CD4-positive, alpha-beta T cell (primary cell): ENCODE measurements at regions not wholly inside any gene's neighbourhood (a gene's known extent, or its start where the extent isn't known, plus 50 kb on each side); places are given as distances from the start of the nearest gene placed in this dataset.
"Not testable (repeated sequence)": the region's sequence is repeated elsewhere in the genome, so short reads cannot be mapped to it uniquely, and the experiment has no call there.

ENCODE experiments used
- ATAC-seq: fragments of 200-7000 bp; cut with Tn5 transposase; one replicate; pipeline ENCODE4 v1.10.0; 2022; ENCODE audit warnings: mild to moderate bottlenecking; ENCODE audit not compliant: poor library complexity
- CTCF ChIA-PET: fragments of 350-600 bp; sonication (Branson Sonifier 250); formaldehyde crosslinking; loops from one replicate; lab custom pipeline; 2021; ENCODE audit warnings: antibody characterized with exemption, inconsistent platforms; lab: Charles Lee
- POLR2A ChIA-PET: fragments of 350-600 bp; sonication (Branson Sonifier 250); formaldehyde crosslinking; loops from one replicate; lab custom pipeline; 2021; ENCODE audit warnings: antibody characterized with exemption, inconsistent platforms; lab: Charles Lee
- DNase-seq, 14 experiments: peaks; one replicate each; pipeline ENCODE4 v3.0.0-alpha.2; 2013 to 2020; ENCODE audit warnings: mixed read lengths in 2 of 14
- H3K27ac ChIP-seq, 2 donors: one replicate each; pipeline versions ENCODE4 v1.5.1 to v1.7.0; 2013; ENCODE audit warnings: low read length in 2 of 2, low read depth in 1 of 2, mild to moderate bottlenecking in 1 of 2
- H3K27me3 ChIP-seq, 2 experiments: 1 replicate in 1 of 2; 2 replicates in 1 of 2; pipeline versions ENCODE4 v1.6.1 to v1.7.0; 2013; ENCODE audit warnings: low read length in 2 of 2, control low read depth in 1 of 2, mild to moderate bottlenecking in 1 of 2, moderate library complexity in 1 of 2; ENCODE audit not compliant: insufficient read depth in 2 of 2, control insufficient read depth in 1 of 2
- H3K36me3 ChIP-seq: one replicate; pipeline ENCODE4 v1.6.1; 2013; ENCODE audit warnings: low read length, control low read depth; ENCODE audit not compliant: insufficient read depth
- H3K4me1 ChIP-seq: one replicate; pipeline ENCODE4 v1.6.1; 2013; ENCODE audit warnings: low read length, control low read depth; ENCODE audit not compliant: insufficient read depth
- H3K4me3 ChIP-seq: one replicate; pipeline ENCODE4 v1.5.1; 2013; ENCODE audit warnings: mild to moderate bottlenecking, low read length, moderate library complexity
- H3K9me3 ChIP-seq, 2 experiments: 1 replicate in 1 of 2; 2 replicates in 1 of 2; pipeline versions ENCODE4 v1.6.1 to v1.7.0; 2013; ENCODE audit warnings: low read length in 2 of 2, mild to moderate bottlenecking in 2 of 2, control low read depth in 1 of 2, moderate library complexity in 1 of 2; ENCODE audit not compliant: control insufficient read depth in 1 of 2, insufficient read depth in 1 of 2
- H3K27ac Mint-ChIP-seq: one replicate; pipeline ENCODE4 v1.8.0; 2020; ENCODE audit warnings: mixed read lengths
- H3K27me3 Mint-ChIP-seq: one replicate; pipeline ENCODE4 v1.8.0; 2021; ENCODE audit warnings: mixed read lengths
- H3K36me3 Mint-ChIP-seq: one replicate; pipeline ENCODE4 v1.8.0; 2021; ENCODE audit warnings: low read depth, mixed read lengths
- H3K4me1 Mint-ChIP-seq: one replicate; pipeline ENCODE4 v1.8.0; 2021; ENCODE audit warnings: low read depth, mixed read lengths
- H3K4me3 Mint-ChIP-seq: one replicate; pipeline ENCODE4 v1.8.0; 2020; ENCODE audit warnings: mild to moderate bottlenecking, mixed read lengths
- H3K9me3 Mint-ChIP-seq: one replicate; pipeline ENCODE4 v1.8.0; 2020; ENCODE audit warnings: mixed read lengths
- CTCF ChIP-seq: fragments of 200-600 bp; IDR thresholded peaks from one replicate; pipeline ENCODE4 v1.8.0; 2022; ENCODE audit warnings: antibody characterized with exemption, mild to moderate bottlenecking
- intact Hi-C, 2 experiments: fragments of 100-400 bp; cut with DNase I in 1 of 2; cut with micrococcal nuclease in 1 of 2; formaldehyde crosslinking; loops; one replicate each; pipeline versions ENCODE4 v1.15.1 to v1.9.0; 2023 to 2025; cut with DNase I, micrococcal nuclease

GRCh38 chr18:34400834-34401233 is 176.1 kb upstream of the NOL4 start:
- Mint-ChIP-seq H3K4me1 (no peaks in the 10 kb centered on the region), H3K4me3 (no peak overlapping the region), H3K36me3 (no peaks in the 10 kb centered on the region), H3K9me3 (peaks cover 3% of the 10 kb centered on the region), H3K27ac (no peak overlapping the region), H3K27me3 (no peaks in the 10 kb centered on the region)
- H3K4me3 ChIP-seq, result no peak overlapping the region
- intact Hi-C loops, result no loop called here
- H3K4me1 ChIP-seq, result no peaks in the 10 kb centered on the region
- CTCF ChIA-PET, result no interaction called here
- H3K9me3 ChIP-seq, result peaks cover 0 to 4% of the 10 kb centered on the region in 2 experiments
- POLR2A ChIA-PET, result no interaction called here
- ATAC-seq (no peak), DNase-seq (no peak)
- H3K27me3 ChIP-seq, result no peaks in the 10 kb centered on the region
- no peak overlapping the region for H3K27ac ChIP-seq
- H3K36me3 ChIP-seq, result no peaks in the 10 kb centered on the region
- no peak for TF ChIP-seq CTCF

- Mint-ChIP-seq H3K27me3 (no peaks in the 10 kb centered on the region), H3K4me3 (no peak overlapping the region), H3K36me3 (no peaks in the 10 kb centered on the region), H3K4me1 (no peaks in the 10 kb centered on the region), H3K27ac (no peak overlapping the region), H3K9me3 (peaks cover 3% of the 10 kb centered on the region)
- TF ChIP-seq CTCF, result no peak
- H3K9me3 ChIP-seq, result peaks cover 0 to 4% of the 10 kb centered on the region in 2 experiments
- H3K27me3 ChIP-seq, result no peaks in the 10 kb centered on the region
- no peak overlapping the region for H3K4me3 ChIP-seq
- no peaks in the 10 kb centered on the region for H3K4me1 ChIP-seq
- no peak for DNase-seq
- ChIA-PET CTCF (no interaction called here), POLR2A (no interaction called here)
- no peak overlapping the region for H3K27ac ChIP-seq
- intact Hi-C loops, result no loop called here
- ATAC-seq, result no peak
- H3K36me3 ChIP-seq, result no peaks in the 10 kb centered on the region
Measured at GRCh38 chr18:34401775-34402174, 177.1 kb upstream of the NOL4 start.

- H3K4me3 Mint-ChIP-seq, CTCF ChIA-PET, H3K27ac Mint-ChIP-seq, H3K9me3 Mint-ChIP-seq, POLR2A ChIA-PET, H3K27me3 ChIP-seq, DNase-seq, H3K36me3 ChIP-seq, ATAC-seq, H3K27me3 Mint-ChIP-seq, H3K36me3 Mint-ChIP-seq, H3K9me3 ChIP-seq, intact Hi-C loops, H3K4me1 Mint-ChIP-seq, H3K4me1 ChIP-seq, H3K4me3 ChIP-seq, H3K27ac ChIP-seq: not testable (repeated sequence)
Measured at GRCh38 chr18:34407471-34407870, 182.8 kb upstream of the NOL4 start.

GRCh38 chr18:34411952-34412351 is 187.2 kb upstream of the NOL4 start:
- peaks cover 0 to 4% of the 10 kb centered on the region in 2 experiments for H3K9me3 ChIP-seq
- H3K4me1 ChIP-seq, result no peaks in the 10 kb centered on the region
- H3K27ac Mint-ChIP-seq, result no peak overlapping the region
- no peak for DNase-seq
- no peak overlapping the region for H3K27ac ChIP-seq
- H3K9me3 Mint-ChIP-seq, result no peaks in the 10 kb centered on the region
- H3K36me3 ChIP-seq, result no peaks in the 10 kb centered on the region
- ChIA-PET CTCF (no interaction called here), POLR2A (no interaction called here)
- intact Hi-C loops, result no loop called here
- no peaks in the 10 kb centered on the region for H3K4me1 Mint-ChIP-seq
- no peaks in the 10 kb centered on the region for H3K27me3 Mint-ChIP-seq
- H3K36me3 Mint-ChIP-seq, result no peaks in the 10 kb centered on the region
- no peak overlapping the region for H3K4me3 ChIP-seq
- ATAC-seq, result no peak
- TF ChIP-seq CTCF, result no peak
- H3K27me3 ChIP-seq, result no peaks in the 10 kb centered on the region
- no peak overlapping the region for H3K4me3 Mint-ChIP-seq
